HG03025 (cell line): ENCODE measurements at regions not wholly inside any gene's neighbourhood (a gene's known extent, or its start where the extent isn't known, plus 50 kb on each side); places are given as distances from the start of the nearest gene placed in this dataset.

Experiments used
- ATAC-seq: cut with Tn5 transposase; IDR thresholded peaks from one replicate; pipeline ENCODE4 v1.9.1; 2021; ENCODE audit warnings: mild to moderate bottlenecking, moderate library complexity; ENCODE audit not compliant: unreplicated experiment, low FRiP score

- no peak for ATAC-seq
These were observed 289.2 kb downstream of the EFNB2 start for GRCh38 chr13:106246242-106246641.

GRCh38 chr13:106243011-106243565 lies 292.4 kb downstream of the EFNB2 start:
- ATAC-seq, result no peak

GRCh38 chr13:106241974-106242953 lies 293.2 kb downstream of the EFNB2 start:
- no peak for ATAC-seq

- ATAC-seq, result no peak
These were observed 296.8 kb downstream of the EFNB2 start for GRCh38 chr13:106238690-106239089.

GRCh38 chr13:106234636-106235035 lies 300.8 kb downstream of the EFNB2 start:
- ATAC-seq, result no peak

- ATAC-seq, result no peak
These were observed 302.2 kb downstream of the EFNB2 start for GRCh38 chr13:106233134-106233735.

- ATAC-seq, result no peak
These were observed 302.8 kb downstream of the EFNB2 start for GRCh38 chr13:106232681-106233080.

GRCh38 chr13:106230450-106230849 lies 305.0 kb downstream of the EFNB2 start:
- ATAC-seq, result no peak

- ATAC-seq, result no peak
These were observed 310.3 kb downstream of the EFNB2 start for GRCh38 chr13:106225126-106225525.

- no peak for ATAC-seq
These were observed 315.3 kb downstream of the EFNB2 start for GRCh38 chr13:106220211-106220610.

- no peak for ATAC-seq
These were observed 322.3 kb downstream of the EFNB2 start for GRCh38 chr13:106213028-106213757.

GRCh38 chr13:106212386-106213010 lies 323.0 kb downstream of the EFNB2 start:
- ATAC-seq, result no peak

GRCh38 chr13:106210324-106210723 lies 325.1 kb downstream of the EFNB2 start:
- ATAC-seq, result no peak

- ATAC-seq, result no peak
These were observed 329.6 kb downstream of the EFNB2 start for GRCh38 chr13:106205871-106206270.

- no peak for ATAC-seq
These were observed 338.0 kb downstream of the EFNB2 start for GRCh38 chr13:106197496-106197895.

GRCh38 chr13:106187501-106188095 lies 347.9 kb downstream of the EFNB2 start:
- ATAC-seq, result no peak

GRCh38 chr13:106187101-106187500 lies 348.4 kb downstream of the EFNB2 start:
- no peak for ATAC-seq

GRCh38 chr13:106186366-106187030 lies 349.0 kb downstream of the EFNB2 start:
- no peak for ATAC-seq

GRCh38 chr13:106184790-106185189 lies 350.7 kb downstream of the EFNB2 start:
- no peak for ATAC-seq
